ENCODE measurements at regions not wholly inside any gene's neighbourhood (a gene's known extent, or its start where the extent isn't known, plus 50 kb on each side); places are given as distances from the start of the nearest gene placed in this dataset.

DNA sequence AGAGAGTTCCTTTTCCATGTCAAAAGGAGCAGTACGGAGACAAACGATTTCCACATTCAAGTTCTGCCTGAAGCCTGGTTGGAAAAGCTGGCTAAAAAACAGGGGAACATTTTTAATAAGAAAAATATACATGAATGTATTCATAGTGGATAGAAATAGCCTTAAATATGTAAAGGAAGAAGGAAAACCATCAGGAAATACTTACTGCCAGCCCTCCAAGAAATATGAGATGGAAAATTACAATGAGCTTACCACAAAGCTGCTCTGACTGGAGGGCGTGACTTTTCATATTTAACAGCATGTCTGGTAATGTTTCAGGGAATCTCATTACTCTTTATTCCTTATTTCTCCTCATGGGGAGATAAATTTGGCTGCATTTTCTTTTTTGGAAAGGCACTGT is 75.9 kb upstream of the ZDHHC17 start:
- TF ChIP-seq EGR1 (IDR thresholded peaks at IDR 0.05; ENCODE audit: borderline replicate concordance, low read depth, low read length) (no peak), BRCA1 (IDR thresholded peaks at IDR 0.05; ENCODE audit: low read depth, low read length) (no peak), POLR2A (IDR thresholded peaks at IDR 0.05; ENCODE audit: control extremely low read depth in 1 of 2, low read depth in 2 of 2, low read length in 2 of 2) (no peak), POLR2AphosphoS5 (IDR thresholded peaks at IDR 0.05; ENCODE audit: low read depth, low read length) (no peak), SP2 (IDR thresholded peaks at IDR 0.05; ENCODE audit: low read length) (no peak), SAP30 (IDR thresholded peaks at IDR 0.05; ENCODE audit: insufficient read depth, insufficient replicate concordance, low read length) (no peak), RNF2 (IDR thresholded peaks at IDR 0.05; ENCODE audit: borderline replicate concordance, low read depth, low read length, missing control alignments, poor library complexity, severe bottlenecking) (no peak)
- TF ChIP-seq, protein P1, sequence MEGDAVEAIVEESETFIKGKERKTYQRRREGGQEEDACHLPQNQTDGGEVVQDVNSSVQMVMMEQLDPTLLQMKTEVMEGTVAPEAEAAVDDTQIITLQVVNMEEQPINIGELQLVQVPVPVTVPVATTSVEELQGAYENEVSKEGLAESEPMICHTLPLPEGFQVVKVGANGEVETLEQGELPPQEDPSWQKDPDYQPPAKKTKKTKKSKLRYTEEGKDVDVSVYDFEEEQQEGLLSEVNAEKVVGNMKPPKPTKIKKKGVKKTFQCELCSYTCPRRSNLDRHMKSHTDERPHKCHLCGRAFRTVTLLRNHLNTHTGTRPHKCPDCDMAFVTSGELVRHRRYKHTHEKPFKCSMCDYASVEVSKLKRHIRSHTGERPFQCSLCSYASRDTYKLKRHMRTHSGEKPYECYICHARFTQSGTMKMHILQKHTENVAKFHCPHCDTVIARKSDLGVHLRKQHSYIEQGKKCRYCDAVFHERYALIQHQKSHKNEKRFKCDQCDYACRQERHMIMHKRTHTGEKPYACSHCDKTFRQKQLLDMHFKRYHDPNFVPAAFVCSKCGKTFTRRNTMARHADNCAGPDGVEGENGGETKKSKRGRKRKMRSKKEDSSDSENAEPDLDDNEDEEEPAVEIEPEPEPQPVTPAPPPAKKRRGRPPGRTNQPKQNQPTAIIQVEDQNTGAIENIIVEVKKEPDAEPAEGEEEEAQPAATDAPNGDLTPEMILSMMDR (IDR thresholded peaks at IDR 0.05; ENCODE audit: control extremely low read depth in 1 of 3, insufficient read depth in 1 of 3, low read depth in 1 of 3, low read length in 3 of 3), result no peak
- TF ChIP-seq, protein P2, sequence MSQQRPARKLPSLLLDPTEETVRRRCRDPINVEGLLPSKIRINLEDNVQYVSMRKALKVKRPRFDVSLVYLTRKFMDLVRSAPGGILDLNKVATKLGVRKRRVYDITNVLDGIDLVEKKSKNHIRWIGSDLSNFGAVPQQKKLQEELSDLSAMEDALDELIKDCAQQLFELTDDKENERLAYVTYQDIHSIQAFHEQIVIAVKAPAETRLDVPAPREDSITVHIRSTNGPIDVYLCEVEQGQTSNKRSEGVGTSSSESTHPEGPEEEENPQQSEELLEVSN (IDR thresholded peaks at IDR 0.05), result no peak

All from H1 (cell line).